Common myeloid progenitor, CD34-positive (primary cell): ENCODE measurements at regions not wholly inside any gene's neighbourhood (a gene's known extent, or its start where the extent isn't known, plus 50 kb on each side); places are given as distances from the start of the nearest gene placed in this dataset.
"Not testable (repeated sequence)": the region's sequence is repeated elsewhere in the genome, so short reads cannot be mapped to it uniquely, and the experiment has no call there.

Experiments
- CTCF ChIA-PET: fragments of 350-600 bp; sonication (Branson Sonifier 250); formaldehyde crosslinking; loops from one replicate; lab custom pipeline; 2021; ENCODE audit warnings: antibody characterized with exemption; lab: Charles Lee
- POLR2A ChIA-PET: fragments of 350-600 bp; sonication (Branson Sonifier 250); formaldehyde crosslinking; loops from one replicate; lab custom pipeline; 2021; ENCODE audit warnings: antibody characterized with exemption; lab: Charles Lee
- DNase-seq, 3 donors: peaks; one replicate each; pipeline versions ENCODE4 v3.0.0 to v3.0.0-alpha.2; 2013
- H3K27ac ChIP-seq, 2 experiments: 1 replicate in 1 of 2; 2 replicates in 1 of 2; pipeline ENCODE4 v1.7.0; 2013; ENCODE audit warnings: inconsistent platforms in 2 of 2, low read length in 2 of 2, mild to moderate bottlenecking in 2 of 2, low read depth in 1 of 2, moderate library complexity in 1 of 2; ENCODE audit not compliant: severe bottlenecking in 2 of 2, insufficient read depth in 1 of 2, poor library complexity in 1 of 2
- H3K27me3 ChIP-seq, 5 experiments: replicated peaks in 2 of 5; 1 replicate in 3 of 5; 2 replicates in 2 of 5; pipeline versions ENCODE4 v1.6.1 to v1.7.0; 2013; ENCODE audit warnings: low read length in 4 of 5, mild to moderate bottlenecking in 2 of 5, moderate library complexity in 2 of 5, inconsistent platforms in 1 of 5; ENCODE audit not compliant: insufficient read depth in 5 of 5, control insufficient read depth in 4 of 5
- H3K36me3 ChIP-seq, 4 experiments: 1 replicate in 2 of 4; 2 replicates in 2 of 4; pipeline versions ENCODE4 v1.6.1 to v1.7.0; 2013; ENCODE audit warnings: low read length in 3 of 4, control low read depth in 1 of 4, mild to moderate bottlenecking in 1 of 4; ENCODE audit not compliant: control insufficient read depth in 4 of 4, insufficient read depth in 4 of 4
- H3K4me1 ChIP-seq, 4 experiments: 1 replicate in 3 of 4; 2 replicates in 1 of 4; pipeline versions ENCODE4 v1.6.1 to v1.7.1; 2013; ENCODE audit warnings: low read length in 3 of 4, mild to moderate bottlenecking in 3 of 4, control low read depth in 1 of 4, inconsistent platforms in 1 of 4, moderate library complexity in 1 of 4; ENCODE audit not compliant: control insufficient read depth in 4 of 4, insufficient read depth in 4 of 4; ENCODE audit errors: control extremely low read depth in 1 of 4
- H3K4me3 ChIP-seq, 7 experiments: 1 replicate in 4 of 7; 2 replicates in 3 of 7; pipeline versions ENCODE4 v1.5.1 to v1.7.0; 2013; ENCODE audit warnings: mild to moderate bottlenecking in 7 of 7, low read length in 6 of 7, moderate library complexity in 6 of 7, inconsistent platforms in 2 of 7, low read depth in 2 of 7, control low read depth in 1 of 7; ENCODE audit not compliant: insufficient read depth in 4 of 7, control insufficient read depth in 1 of 7; ENCODE audit errors: extremely low read depth in 1 of 7
- H3K9me3 ChIP-seq, 5 experiments: 1 replicate in 4 of 5; 2 replicates in 1 of 5; pipeline versions ENCODE4 v1.6.1 to v1.7.1; 2013; ENCODE audit warnings: low read length in 4 of 5, mild to moderate bottlenecking in 2 of 5, inconsistent platforms in 1 of 5, low read depth in 1 of 5, moderate library complexity in 1 of 5; ENCODE audit not compliant: control insufficient read depth in 4 of 5, insufficient read depth in 2 of 5; ENCODE audit errors: control extremely low read depth in 1 of 5
- WGBS: methylation state at CpG from one replicate; pipeline ENCODE4 v1.1.5; 2013; ENCODE audit not compliant: insufficient coverage; 5-methylcytosine and 5-hydroxymethylcytosine counted together

DNA sequence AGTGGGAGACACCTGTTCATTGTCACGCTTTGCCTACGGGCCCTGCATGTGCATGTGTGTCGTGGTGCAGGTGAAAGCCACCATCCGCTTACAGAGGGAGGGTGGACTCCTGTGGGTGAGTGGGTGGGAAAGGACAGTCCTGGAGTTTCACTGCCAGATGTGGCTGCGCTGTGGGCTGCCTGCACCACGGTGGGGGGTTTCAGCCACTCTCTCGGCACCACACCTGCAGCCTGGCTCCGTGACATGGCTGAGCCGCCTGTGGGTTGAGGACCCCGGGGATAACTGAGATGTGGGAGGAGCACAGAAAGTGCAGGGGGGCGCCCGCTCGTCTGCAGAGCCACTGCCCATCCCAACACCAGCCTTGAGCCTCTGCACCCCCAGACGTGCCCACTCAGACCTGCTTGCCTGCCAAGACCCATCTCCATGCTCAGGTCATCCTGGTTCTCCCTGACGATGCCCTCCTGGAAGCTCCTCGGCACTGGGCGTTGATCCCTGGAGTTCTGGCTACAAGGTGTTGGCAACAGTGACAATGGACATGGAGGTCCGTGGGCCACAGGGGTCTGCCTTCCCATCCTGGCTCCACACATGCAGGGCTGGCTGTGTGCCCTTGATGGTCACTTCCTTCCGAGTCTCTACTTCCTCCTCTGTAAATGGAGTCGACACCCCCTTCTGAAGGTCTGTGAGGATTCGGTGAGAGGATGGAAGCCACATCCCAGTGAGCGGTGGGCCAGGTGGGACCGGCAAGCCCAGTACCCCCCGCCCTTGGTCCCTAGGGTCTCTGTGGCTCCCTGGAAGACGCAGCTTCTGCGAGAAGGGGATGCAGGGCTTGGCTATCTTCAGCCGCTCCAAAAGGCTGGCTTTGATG is 1007.0 kb downstream of the BRD1 start:
- Histone ChIP-seq H3K9me3 (no peaks in the 10 kb centered on the region), H3K27ac (no peak overlapping the region), H3K4me3 (no peak overlapping the region), H3K36me3 (no peaks in the 10 kb centered on the region), H3K27me3 (peaks cover 0 to 7% (median 2%) of the 10 kb centered on the region in 5 experiments), H3K4me1 (no peaks in the 10 kb centered on the region)
- no peak for DNase-seq
- ChIA-PET POLR2A (no interaction called here), CTCF (no interaction called here)
- 89% methylated on average over 19 of the region's 27 CpGs for WGBS

DNA sequence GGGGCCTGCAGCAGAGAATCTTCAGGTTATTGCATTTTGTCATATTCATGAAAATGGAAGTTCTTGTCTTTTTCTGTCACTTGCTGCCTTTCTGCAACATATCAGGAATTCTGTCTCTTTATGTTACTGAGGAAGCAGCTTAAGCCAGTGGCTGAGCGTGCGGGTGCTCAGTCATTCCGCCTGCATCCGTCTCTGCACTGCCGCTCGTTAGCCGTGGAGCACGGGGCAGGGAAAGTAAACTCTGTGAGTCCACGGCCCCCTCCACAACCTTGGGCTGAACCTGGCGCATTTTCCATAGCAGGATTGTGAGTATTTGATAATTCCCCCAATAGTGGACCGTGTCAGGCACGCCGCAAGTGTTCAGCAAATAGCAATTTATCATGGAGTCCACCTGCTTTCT is 1007.7 kb downstream of the BRD1 start:
- WGBS, result 91% methylated on average over 12 of the region's 13 CpGs
- DNase-seq, result no peak
- H3K27me3 ChIP-seq, result peaks cover 0 to 9% (median 2%) of the 10 kb centered on the region in 5 experiments
- no peaks in the 10 kb centered on the region for H3K4me1 ChIP-seq
- no peaks in the 10 kb centered on the region for H3K9me3 ChIP-seq
- POLR2A ChIA-PET, result no interaction called here
- H3K27ac ChIP-seq, result no peak overlapping the region
- H3K4me3 ChIP-seq, result no peak overlapping the region
- CTCF ChIA-PET, result no interaction called here
- H3K36me3 ChIP-seq, result no peaks in the 10 kb centered on the region

DNA sequence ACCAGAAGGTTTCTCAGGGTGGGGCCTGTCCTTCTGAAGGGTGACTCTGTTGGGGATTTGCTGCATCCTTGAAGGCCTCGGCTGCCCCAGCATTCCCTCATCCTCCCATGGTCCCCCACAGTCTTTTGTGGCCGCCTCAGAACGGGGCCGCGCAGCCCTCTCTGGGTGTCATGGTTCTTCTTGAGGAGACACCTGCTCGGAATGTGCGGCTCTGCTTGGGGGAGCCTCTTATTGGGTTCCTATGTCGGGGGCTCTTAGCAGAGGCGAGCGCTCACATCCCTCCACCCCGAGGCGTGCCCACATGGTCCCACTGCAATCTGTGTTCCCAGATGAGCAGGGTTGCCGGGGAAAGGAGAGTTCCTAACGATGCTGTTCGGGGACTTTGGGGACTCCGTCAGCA is 1008.4 kb downstream of the BRD1 start:
- 95% methylated on average over 14 of the region's 16 CpGs for WGBS
- Histone ChIP-seq H3K4me3 (no peak overlapping the region), H3K9me3 (no peaks in the 10 kb centered on the region), H3K36me3 (no peaks in the 10 kb centered on the region), H3K4me1 (no peaks in the 10 kb centered on the region), H3K27ac (no peak overlapping the region), H3K27me3 (peaks cover 0 to 11% (median 0%) of the 10 kb centered on the region in 5 experiments)
- no peak for DNase-seq
- ChIA-PET CTCF (no interaction called here), POLR2A (no interaction called here)

DNA sequence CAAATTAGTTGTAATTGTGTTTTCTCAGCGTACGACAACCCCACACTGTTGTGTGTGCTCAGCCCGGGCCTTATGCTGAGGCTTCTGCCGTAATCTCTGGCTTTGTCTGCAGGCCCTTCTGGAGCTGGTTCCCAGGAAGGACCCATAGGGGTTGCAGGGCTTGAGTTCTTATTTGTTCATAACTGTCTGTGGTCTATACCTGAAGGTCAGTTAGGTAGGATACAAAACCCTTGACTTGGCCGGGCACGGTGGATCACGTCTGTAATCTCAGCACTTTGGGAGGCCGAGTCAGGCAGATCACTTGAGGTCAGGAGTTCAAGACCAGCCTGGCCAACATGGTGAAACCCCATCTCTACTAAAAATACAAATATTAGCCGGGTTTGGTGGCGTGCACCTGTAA is 1010.2 kb downstream of the BRD1 start:
- CTCF ChIA-PET, result not testable (repeated sequence)

DNA sequence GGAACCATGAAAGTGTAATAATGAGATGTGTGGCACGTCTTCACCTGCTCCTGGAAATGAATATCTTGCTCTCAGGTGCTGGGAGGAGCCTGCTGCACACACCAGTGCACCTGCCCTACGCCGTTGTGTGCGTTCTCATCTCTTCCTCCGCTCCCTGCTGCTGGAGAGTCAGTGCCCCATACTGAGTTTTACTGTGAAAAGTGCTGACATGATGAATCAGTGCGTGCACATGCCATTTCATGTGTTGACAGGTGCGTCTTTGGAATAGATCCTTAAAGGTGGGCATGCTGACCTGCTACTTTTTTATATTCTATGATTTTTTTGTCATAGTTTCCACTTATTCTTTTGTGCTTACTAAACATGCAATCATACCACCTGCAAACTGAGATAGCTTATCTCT is 1015.8 kb downstream of the BRD1 start:
- no peaks in the 10 kb centered on the region for H3K4me1 ChIP-seq
- H3K27me3 ChIP-seq, result peaks cover 0 to 9% (median 3%) of the 10 kb centered on the region in 5 experiments
- no peak overlapping the region for H3K4me3 ChIP-seq
- 84% methylated on average over 6 of the region's 7 CpGs for WGBS
- ChIA-PET POLR2A (no interaction called here), CTCF (no interaction called here)
- no peak overlapping the region for H3K27ac ChIP-seq
- H3K9me3 ChIP-seq, result no peaks in the 10 kb centered on the region
- no peak for DNase-seq
- H3K36me3 ChIP-seq, result no peaks in the 10 kb centered on the region

More for the DNA sequence above, 1010.2 kb downstream of the BRD1 start:
- H3K4me1 ChIP-seq, H3K9me3 ChIP-seq, DNase-seq, POLR2A ChIA-PET, H3K27ac ChIP-seq, H3K36me3 ChIP-seq, H3K4me3 ChIP-seq: not testable (repeated sequence)
- 96% methylated on average over 6 of the region's 10 CpGs for WGBS
- peaks cover 0 to 11% (median 2%) of the 10 kb centered on the region in 5 experiments for H3K27me3 ChIP-seq

DNA sequence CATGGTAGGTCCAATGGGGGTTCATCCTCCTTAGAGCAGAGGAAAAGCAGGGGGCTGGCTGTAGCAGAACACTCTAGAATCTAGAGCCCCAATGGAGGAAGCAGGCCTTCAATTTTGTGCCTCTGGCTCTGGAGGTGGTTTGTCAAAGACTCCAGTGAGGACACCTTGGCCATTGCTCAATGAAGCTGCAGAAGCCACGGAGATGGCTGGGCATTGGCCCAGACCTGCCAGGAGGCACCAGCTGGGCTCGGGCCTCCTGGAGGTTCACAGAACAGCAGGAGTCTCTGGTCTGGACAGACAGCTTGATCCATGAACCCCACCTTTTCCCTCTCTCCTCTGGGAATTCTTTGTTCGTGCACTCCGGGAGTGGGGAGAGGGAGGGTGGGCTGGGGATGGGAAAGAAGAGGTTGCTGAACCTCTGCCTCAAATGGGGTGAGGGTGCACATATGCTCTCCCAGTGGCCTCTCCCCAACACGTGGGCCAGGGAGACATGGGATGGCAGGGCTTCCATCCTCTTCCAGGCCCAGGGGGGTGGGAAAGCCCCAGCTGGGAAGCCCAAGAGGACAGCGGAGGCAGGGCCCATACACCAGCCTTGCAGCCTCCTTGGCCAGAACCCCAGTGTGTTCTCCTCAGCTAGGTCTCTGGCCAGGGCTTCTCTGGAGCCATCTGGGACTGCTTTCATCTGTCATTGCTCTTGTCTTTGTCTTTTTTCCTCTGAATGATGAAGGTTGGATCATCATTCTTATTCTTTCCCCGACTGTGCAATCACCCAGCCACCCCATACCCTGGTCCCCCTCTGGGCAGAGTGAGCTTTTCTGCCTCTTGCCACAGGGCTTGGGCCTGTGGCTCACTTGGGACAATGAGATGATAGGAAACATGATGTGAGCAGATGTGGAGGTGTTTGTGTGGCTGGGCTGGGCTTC is 1019.4 kb downstream of the BRD1 start:
- Histone ChIP-seq H3K4me3 (no peak overlapping the region), H3K9me3 (no peaks in the 10 kb centered on the region), H3K36me3 (no peaks in the 10 kb centered on the region), H3K27me3 (peaks cover 0 to 5% (median 2%) of the 10 kb centered on the region in 5 experiments), H3K4me1 (no peaks in the 10 kb centered on the region), H3K27ac (no peak overlapping the region)
- ChIA-PET CTCF (no interaction called here), POLR2A (no interaction called here)
- no peak for DNase-seq
- 97% methylated on average over 4 of the region's 7 CpGs for WGBS

DNA sequence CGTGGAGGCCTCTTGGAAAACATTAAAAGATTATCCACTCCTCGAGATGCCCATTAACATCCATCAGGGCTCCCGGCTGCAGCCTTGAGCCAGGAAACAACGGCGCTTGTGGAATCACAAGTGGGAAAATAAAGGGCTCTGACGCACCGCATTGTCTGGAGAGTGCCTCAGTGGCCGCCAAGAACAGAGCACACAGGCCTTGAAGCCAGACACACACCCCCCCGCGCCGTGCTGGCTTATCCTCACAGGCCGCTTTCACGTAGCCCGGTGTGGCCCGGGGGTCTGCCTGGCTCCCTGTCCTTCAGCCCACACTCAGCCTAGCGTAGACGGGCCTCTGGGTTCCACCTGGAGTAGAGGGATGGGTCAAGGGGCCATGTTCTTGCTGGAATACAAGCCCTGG is 1020.5 kb downstream of the BRD1 start:
- WGBS, result 97% methylated on average over 16 of the region's 17 CpGs

More for the DNA sequence above, 1020.5 kb downstream of the BRD1 start:
- POLR2A ChIA-PET, result no interaction called here
- Histone ChIP-seq H3K4me1 (no peaks in the 10 kb centered on the region), H3K9me3 (no peaks in the 10 kb centered on the region), H3K27me3 (peaks cover 0 to 5% (median 0%) of the 10 kb centered on the region in 5 experiments), H3K27ac (no peak overlapping the region), H3K36me3 (no peaks in the 10 kb centered on the region), H3K4me3 (no peak overlapping the region)
- no peak for DNase-seq
- CTCF ChIA-PET, result no interaction called here
